ENCODE measurements at regions not wholly inside any gene's neighbourhood (a gene's known extent, or its start where the extent isn't known, plus 50 kb on each side); places are given as distances from the start of the nearest gene placed in this dataset.

GRCh38 chr5:62714296-62714695 lies 135.7 kb downstream of the LRRC70 start:
- DNase-seq (ENCODE audit: low read depth): no peak

- DNase-seq (ENCODE audit: low read depth): no peak
Observed at GRCh38 chr5:62708481-62709325, 130.1 kb downstream of the LRRC70 start.

- DNase-seq (ENCODE audit: low read depth): no peak
Observed at GRCh38 chr5:62707563-62707962, 128.9 kb downstream of the LRRC70 start.

GRCh38 chr5:62707131-62707530 lies 128.5 kb downstream of the LRRC70 start:
- no peak for DNase-seq (ENCODE audit: low read depth)

- DNase-seq (ENCODE audit: low read depth): no peak
Observed at GRCh38 chr5:62705022-62705421, 126.4 kb downstream of the LRRC70 start.

GRCh38 chr5:62702126-62702525 lies 123.5 kb downstream of the LRRC70 start:
- DNase-seq (ENCODE audit: low read depth): no peak

- no peak for DNase-seq (ENCODE audit: low read depth)
Observed at GRCh38 chr5:62701036-62701435, 122.4 kb downstream of the LRRC70 start.

GRCh38 chr5:62698756-62699155 lies 120.1 kb downstream of the LRRC70 start:
- DNase-seq (ENCODE audit: low read depth): no peak

GRCh38 chr5:62695274-62695673 lies 116.7 kb downstream of the LRRC70 start:
- DNase-seq (ENCODE audit: low read depth): no peak

GRCh38 chr5:62692946-62693713 lies 114.5 kb downstream of the LRRC70 start:
- no peak for DNase-seq (ENCODE audit: low read depth)

GRCh38 chr5:62691946-62692345 lies 113.3 kb downstream of the LRRC70 start:
- DNase-seq (ENCODE audit: low read depth): no peak

- no peak for DNase-seq (ENCODE audit: low read depth)
Observed at GRCh38 chr5:62690421-62690820, 111.8 kb downstream of the LRRC70 start.

- DNase-seq (ENCODE audit: low read depth): no peak
Observed at GRCh38 chr5:62689599-62690368, 111.2 kb downstream of the LRRC70 start.

GRCh38 chr5:62686692-62687091 lies 108.1 kb downstream of the LRRC70 start:
- no peak for DNase-seq (ENCODE audit: low read depth)

- DNase-seq (ENCODE audit: low read depth): no peak
Observed at GRCh38 chr5:62685221-62685620, 106.6 kb downstream of the LRRC70 start.

- DNase-seq (ENCODE audit: low read depth): no peak
Observed at GRCh38 chr5:62684310-62684709, 105.7 kb downstream of the LRRC70 start.

- no peak for DNase-seq (ENCODE audit: low read depth)
Observed at GRCh38 chr5:62682059-62682458, 103.4 kb downstream of the LRRC70 start.

- no peak for DNase-seq (ENCODE audit: low read depth)
Observed at GRCh38 chr5:62681117-62681850, 102.7 kb downstream of the LRRC70 start.

GRCh38 chr5:62680121-62680520 lies 101.5 kb downstream of the LRRC70 start:
- DNase-seq (ENCODE audit: low read depth): no peak

Measured in ELR (cell line).